GM18909 (cell line): ENCODE measurements at regions not wholly inside any gene's neighbourhood (a gene's known extent, or its start where the extent isn't known, plus 50 kb on each side); places are given as distances from the start of the nearest gene placed in this dataset.

Experiments
- ATAC-seq: cut with Tn5 transposase; IDR thresholded peaks from one replicate; pipeline ENCODE4 v1.9.1; 2021; ENCODE audit warnings: mild to moderate bottlenecking; ENCODE audit not compliant: unreplicated experiment, poor library complexity

DNA sequence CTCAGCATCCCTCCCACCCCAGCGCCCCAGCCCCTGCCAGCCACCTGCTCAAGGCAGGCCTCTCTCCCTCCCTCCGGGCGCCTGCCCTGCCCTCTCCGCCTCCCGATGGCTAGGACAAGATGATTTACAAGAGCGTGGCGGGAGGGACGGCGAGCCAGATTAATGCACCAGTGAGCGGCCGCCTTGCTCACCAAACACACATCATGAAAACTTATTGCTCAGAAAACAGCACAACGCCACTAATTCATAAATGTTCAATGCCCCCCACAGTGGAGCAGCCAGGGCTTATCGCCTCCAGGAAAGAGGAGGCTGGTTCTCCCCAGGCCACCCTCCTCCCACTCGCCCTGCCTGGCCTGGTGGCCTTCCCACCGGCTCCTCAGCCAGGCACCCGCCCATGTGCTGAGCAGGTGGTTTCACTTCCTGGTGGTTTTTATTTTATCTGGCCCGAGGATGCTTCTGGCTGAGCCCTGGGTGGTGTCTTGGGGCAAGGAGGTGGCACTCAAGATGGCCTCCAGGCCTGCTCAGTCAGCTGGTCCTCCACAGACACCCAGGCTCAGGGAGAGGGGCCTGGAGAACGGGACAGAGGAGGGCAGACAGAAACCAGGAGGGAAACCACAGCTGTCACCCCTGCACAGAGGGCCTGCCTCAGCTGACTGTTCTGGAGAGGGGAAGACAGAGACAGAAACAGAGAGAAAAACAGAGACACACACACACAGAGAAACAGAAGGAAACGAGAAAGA is 284.9 kb downstream of the UACA start:
- ATAC-seq: peak; percentile 67

DNA sequence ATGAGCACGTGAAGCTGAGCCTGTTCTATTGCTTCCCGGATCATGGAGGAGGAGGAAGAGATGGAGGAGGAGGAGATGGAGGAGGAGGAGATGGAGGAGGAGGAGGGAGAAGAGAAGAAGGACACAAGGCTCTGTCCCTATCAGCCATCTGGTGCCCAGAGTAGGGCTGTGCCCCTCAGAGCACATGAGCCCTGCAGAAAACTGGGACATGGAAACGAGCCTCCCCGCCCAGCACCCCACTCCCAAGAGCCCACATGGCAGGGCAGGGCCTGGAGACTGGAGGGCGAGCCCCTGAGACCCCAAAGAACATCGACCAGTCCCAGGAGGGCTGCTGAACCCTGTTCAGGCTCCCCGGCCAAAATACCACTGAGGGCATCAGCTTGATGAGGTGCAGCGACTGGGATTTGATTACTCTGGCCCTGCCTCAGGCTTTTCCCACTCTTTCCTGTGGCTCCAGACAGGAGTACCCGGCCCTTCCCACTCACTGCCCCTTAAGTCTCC is 285.6 kb downstream of the UACA start:
- no peak for ATAC-seq

DNA sequence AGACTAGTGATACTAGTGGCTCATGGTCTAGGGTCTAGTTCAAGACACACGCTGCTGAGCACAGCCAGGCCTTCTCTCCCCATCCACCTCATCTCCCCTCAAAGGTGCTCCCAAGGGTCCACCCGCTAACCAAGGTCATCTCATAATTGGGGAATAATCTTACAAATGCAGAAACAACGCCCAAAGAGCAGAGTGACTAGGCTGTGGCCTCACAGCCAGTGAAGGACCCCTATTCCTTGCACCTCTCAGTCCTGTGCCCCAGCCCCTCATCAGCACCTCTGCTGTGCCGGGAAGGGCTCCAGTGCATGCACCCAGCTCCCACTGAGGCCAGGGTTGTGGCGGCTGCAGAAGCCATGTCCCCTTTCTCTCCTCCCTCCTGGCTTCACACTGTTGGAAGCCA is 286.9 kb downstream of the UACA start:
- ATAC-seq: no peak

DNA sequence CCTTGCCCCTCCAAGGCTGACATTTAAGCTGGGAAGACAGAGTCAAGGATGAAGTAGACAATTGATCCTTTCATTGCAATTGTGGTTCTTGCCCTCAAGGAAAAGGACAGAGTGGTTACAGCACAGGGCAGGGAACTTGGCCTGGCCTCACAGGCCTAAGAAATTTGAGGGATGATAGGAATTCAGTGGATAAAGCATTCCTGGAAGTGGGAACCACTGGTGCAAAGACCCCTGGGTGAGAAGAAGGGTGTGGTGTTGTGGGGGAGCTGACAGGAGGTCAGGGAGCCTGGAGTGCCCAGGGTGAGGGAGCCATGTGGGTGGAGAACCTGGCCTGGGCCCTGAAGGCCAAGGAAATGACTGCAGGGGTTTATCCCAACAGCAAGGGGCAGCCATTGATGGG is 287.4 kb downstream of the UACA start:
- no peak for ATAC-seq

DNA sequence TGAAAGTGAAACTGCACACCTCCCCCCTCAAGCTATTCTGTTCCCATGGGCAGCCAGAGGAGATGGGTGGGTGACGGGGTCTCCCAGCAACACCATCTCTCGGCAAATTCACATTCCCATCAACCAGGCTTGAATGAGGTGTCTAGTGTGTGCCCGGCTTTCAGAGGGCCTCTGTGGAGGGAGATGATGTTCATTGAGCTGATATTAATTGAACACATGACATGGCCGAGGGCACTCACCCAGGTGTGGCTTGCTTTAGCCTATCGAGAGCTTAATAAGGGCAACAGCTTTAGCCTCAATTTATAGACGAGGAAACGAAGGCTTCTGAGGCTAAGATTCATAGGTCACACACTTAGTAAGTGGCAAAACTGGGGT is 288.0 kb downstream of the UACA start:
- ATAC-seq: no peak

DNA sequence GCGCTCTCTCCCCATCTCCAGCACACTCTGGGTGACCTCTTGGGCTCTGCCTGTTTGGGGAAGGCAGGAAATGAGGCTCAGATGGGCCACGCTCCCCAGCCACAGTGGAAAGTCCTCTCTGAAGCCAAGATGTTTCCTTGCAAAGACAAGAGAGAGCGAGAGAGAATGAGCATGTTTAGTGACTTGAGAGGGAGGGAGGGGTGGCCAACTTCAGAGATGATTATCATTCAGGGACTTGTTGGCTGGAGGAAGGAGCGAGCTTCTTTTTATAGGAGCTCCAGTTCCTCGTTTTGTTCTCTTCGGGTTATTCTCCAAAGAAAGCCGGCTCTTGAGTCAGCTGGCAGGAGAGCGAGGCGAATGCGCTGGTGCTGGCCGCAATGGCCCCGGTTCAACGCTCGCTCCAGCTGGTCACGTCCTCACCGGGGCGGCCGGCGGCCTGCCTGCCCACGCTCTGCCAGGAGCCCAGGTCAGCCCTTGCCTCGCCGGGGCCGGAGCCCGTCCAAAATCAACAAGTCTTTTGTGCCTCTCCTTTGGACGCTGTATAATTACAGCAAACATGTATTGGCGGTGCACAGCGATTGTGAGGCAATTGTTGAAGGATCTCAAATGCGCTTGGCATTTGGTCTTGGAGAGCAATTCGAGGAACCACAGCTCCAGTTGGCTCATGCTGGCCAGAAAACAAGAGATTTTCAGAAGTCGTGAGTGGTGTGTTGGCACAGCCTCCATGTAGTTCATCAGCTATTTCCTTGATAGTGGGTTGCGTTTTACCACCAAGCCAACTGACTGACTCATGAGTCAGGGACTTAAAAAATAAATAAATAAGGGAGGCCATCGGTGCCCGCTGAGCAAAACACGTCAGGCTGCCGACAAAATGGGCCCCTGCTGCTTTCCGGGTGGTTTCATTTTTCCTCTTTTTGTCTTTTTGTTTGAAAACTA is 288.6 kb downstream of the UACA start:
- ATAC-seq: no peak

DNA sequence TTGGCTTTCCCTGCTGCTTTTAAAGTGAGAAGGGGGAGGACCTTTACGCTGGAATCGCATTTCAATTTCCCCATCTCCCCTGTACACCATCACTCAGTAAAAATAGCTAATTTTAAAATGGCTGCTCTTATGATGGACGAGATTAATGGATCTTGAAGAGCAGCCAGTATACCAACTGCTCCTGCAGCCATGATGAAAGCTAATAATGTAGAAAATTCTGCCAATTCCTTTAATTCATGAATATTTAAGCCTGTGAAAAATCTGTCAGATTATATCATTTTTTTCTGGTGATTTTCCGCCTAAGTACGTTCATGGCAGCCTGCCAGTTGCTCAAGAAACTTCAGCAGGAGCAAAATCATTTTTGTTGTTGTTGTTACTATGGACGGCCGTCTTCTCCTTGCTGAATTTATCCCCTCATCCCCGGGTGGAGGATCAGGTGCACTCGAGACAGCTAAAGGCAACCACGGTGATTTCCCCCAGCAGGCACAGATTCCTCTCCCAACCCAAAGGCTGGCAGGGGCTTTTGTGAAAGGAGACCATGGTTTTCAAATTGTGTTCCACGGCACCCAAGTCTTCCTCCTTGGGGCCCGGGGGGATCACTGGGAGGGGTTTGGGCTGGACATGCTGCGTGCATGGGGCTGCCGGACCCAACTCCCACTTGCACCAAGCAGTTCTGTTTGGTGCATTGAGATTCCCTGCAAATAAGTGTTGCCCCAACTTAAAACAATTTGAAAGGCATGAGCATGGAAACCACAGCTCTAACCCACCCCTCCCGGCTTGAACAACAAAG is 289.6 kb downstream of the UACA start:
- no peak for ATAC-seq

DNA sequence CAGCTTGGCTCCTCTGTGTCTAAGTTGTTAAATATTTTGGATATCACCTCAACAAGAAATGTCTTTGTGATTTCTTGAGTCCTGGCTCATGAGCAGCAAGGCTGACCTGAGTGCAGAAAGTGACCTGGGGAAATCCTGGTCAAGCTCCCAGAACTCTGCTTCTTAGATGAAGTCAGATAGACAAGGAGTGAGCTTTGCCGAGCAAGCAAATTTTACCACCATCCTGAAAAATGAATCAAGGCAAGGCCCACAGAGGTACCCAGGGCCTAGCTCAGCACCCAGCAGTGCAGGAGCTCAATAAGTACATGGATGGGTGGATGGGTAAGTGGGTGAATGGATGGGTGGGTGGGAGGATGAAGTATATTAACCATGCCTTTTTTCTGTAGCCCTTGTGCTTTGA is 291.8 kb downstream of the UACA start:
- no peak for ATAC-seq

DNA sequence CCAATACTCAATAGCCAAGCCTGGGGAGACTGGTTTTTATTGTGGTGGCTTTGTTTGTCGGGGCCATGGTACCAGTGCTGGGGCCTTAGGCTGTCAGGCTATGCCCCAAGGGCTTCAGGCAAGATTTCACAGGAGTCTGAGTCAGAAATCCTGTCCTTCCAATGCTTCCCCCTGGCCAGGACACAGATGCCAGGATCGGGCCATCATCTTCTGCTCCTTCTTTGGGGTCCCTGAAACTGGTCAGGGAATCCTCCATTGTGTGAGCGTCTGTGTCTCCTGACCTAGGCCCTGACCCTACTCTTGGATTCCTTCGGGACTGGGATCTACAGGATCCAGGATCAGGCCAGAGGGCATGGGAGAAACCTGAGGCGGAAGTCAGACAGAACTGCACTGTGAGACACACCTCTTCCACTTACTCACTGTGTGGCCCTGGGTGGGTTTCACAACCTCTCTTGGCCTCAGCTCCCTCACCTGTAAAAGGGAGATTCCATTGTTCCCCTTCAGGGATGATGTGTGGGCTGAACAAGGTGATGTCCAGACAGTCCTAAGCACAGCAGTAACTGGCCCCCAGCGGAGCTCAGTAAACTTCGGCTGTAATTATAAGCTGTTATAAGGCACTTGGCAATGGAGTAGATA is 292.7 kb downstream of the UACA start:
- ATAC-seq: no peak

DNA sequence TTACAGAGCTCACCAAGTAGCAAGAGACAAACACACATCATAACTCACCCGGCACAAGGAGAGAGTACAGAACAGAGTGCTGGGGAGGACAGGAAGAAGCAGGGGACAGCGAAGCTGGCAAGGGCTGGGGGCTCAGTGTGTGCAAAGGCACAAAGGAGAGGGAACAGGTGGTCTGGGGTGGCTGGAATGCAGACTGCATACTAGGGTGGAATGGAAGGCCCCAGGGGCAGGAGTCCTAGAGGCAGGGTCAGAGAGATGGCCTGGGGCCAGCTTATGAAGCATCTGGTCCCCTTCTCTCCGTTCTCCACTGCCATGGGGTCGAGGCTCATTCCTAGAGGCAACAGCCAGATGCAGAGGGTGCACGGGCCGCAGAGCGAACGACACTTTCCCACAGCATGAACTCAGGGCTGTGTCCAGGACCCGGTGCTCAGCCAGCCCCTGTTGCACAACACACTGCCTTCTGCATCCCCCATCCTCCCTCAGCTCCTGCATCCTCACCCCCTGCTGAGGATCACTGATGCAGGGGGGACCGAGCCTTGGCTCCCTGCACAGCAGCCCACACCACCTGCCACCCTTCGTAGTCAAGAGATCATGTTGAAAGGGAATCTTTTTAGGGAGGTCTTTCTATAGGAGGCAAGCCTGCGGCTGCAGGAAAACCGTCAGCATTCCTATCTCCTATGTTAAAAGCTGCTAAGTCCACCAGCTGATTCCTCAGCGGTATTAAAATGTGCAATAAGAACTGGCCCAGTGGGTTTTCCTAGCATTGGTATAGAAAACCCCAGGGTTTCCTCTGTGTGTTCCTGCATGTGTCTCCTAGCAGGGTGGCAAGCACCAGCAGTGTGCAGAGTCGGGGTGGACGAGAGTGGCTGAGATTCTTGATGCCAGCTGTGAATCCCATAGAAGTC is 293.5 kb downstream of the UACA start:
- ATAC-seq: no peak

DNA sequence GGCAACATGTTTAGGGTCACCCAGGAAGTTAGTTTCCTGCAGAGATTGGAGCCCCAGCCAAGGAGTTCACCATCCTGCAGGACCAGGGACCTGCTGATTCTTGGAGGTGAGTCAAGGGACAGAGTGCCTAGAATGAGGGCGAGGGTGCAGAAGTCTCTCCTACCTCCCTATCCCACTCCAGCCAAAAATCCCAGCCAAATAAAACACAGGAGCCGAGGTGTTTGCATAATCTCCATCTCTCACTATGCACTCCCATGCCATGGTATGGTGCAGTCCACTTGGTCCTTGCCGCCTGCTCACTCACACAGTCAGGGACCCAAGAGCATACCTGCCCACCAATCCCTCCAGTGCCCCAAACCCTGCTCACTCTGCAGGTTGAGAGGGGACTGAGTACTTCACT is 294.2 kb downstream of the UACA start:
- no peak for ATAC-seq

DNA sequence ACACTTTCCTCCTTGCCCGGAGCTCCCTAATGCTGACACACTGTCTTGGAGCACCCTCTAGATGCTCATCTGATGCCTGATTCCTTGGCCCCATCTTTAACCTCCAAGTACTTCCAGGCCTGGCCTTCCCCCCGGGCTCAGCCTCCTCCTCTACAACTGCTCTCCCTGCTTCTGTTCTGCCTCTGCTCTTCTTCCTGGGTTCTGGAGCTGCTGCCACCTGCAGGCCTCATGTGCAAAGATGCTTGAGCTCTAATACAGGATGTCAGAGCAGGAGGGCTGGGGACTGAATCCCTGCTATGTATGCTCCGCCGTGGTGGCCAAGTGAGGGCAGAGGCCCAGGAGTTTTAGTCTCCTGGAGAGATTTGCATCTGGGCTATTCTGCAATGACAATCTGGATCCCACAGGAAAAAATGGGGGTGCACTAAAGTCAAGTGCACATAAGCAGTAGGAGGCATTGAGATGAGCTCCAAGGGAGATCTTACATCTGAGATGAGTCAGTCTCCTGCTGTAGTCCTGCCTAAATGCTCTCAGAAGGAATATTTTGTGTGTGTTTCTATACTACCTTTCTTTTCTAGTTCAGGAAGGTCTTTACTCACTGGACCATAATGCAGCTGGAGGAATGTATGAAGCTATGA is 296.3 kb downstream of the UACA start:
- peak; percentile 39 for ATAC-seq

DNA sequence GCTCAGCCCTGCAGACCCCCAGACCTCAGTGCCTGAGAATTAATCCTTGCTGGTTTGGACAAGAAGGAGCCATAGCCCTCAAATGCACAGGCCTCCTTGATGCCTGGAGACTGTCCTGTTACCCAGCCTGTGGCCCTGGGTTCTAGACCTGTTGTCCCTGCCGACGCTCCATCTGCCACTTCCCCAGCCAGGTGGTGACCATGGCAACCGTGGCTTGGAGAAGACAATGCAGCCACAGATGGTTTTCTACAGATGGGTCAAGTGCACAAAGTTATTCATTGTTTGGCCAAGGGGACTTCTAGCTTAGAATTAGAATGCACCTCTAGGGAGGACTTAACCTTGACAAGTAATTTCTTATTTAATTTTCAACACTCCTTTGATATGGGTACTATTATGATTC is 297.1 kb downstream of the UACA start:
- ATAC-seq: no peak

DNA sequence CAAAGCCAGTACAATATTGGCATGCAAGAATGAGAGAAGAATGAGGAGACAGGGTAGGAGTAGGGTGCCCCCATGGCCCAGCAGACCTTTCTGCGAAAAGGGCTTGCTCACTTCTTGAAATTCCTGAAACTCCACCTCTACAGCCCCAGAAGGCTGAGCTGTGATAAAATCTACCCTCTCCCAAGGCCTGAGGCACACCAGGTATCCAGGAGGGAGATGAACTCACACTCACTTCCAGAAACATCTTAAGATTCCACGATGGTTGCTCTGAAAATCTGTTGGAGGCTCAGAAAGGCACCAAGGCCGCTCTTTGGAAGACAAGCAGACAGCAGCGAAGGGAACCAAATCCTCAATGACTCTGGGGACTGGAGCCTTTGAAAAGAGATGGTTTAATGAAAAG is 297.5 kb downstream of the UACA start:
- ATAC-seq: no peak

DNA sequence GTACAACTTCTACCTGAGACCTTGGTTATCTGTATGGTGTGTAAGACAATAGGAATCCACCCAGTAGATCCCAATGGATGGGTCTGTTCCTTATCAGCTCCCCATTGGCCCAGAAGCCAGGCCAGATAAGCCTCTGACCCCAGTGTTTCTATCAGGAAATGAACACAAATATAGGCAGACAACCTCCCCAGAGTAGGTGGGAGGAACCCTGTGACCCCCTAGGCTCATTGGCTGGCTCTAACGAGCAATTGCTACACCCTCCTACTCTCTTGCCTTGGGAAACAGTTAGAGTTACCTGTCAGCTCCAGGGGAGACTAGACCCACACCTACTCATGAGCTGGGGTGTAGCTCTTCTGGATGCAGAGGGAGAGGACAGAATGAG is 299.9 kb downstream of the UACA start:
- ATAC-seq: peak; percentile 33

DNA sequence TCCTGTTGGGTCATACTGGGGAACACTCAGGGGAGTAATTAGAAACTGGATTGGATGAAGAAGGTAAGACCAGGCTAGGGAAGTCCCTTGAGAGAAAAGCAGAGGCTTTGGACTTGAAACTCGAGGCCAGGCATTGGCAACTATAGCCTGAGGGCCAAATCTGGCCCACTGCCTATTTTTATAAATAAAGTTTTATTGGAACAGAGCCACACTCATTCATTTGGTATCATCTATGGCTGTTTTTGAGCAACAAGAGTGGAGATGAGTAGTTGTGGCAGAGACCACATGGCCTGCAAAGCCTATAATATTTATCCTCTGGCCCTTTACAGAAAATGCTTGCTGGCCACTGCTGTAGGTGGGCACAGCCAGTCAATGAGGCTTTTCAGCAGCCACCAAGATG is 301.4 kb downstream of the UACA start:
- ATAC-seq: no peak

DNA sequence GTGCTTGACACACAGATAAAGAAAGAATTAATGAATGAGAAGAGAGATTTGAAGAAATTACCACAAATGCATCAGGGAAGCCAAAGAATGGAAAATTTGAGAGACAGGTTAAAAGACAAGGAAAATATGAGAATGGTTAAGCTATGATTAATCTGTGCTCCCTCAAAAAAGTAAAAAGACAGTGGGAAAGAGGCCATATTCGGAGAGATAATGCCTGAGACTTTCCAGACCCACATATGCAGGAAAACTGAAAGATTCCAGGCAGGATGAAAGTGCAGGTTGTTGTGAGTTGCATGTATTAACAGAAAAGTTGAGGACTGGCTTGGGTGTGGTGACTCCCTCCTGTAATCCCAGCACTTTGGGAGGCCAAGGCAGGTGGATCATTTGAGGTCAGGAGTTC is 302.3 kb downstream of the UACA start:
- no peak for ATAC-seq

DNA sequence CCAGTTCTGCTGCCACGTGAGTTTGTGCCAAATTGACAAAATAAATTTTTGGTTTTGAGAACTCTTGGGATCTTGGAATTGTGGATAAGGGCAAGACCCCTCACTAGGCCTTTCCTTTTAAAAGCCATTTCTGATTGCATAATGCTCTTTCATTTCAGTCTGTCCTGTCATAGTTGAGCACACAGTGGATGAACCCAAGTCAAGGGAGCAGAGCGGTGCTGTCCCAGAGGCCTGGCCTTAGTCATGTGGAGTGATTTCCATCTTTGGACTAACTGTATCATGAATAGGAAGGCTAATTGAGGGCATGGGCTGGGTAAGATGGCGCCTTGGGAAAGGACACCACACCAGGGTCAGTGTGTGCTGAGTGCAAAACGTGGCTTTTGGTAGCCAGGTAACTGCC is 304.0 kb downstream of the UACA start:
- ATAC-seq: no peak

DNA sequence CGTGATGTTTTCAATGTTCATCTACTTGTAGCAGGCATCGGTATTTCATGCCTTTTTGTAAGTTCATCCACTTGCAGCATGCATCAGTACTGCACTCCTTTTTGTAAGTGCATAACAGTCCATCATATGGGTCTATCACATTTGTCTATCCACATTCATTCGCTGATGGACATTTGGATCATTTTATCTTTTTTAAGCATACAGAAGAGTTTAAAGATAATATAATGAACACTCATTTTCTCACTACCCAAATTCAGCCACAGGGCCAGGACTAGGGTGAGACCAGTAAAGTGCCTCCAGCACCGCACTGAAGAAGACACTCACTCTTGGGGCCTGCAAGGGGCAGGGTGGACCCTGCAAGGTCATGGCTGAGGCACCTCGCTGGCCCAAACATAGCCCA is 309.6 kb downstream of the UACA start:
- no peak for ATAC-seq
